Fibroblast of villous mesenchyme (primary cell): ENCODE measurements at regions not wholly inside any gene's neighbourhood (a gene's known extent, or its start where the extent isn't known, plus 50 kb on each side); places are given as distances from the start of the nearest gene placed in this dataset.

ENCODE experiments used
- DNase-seq: peaks from one replicate; pipeline ENCODE4 v3.0.0-alpha.2; 2010; ENCODE audit warnings: low read depth
- H3K4me3 ChIP-seq: 2 replicates; pipeline ENCODE4 v1.5.1; 2011; ENCODE audit warnings: low read depth, mild to moderate bottlenecking, low read length
- CTCF ChIP-seq: IDR thresholded peaks from 2 replicates; pipeline ENCODE4 v1.5.1; 2012; ENCODE audit warnings: low read depth, mild to moderate bottlenecking, low read length; ENCODE audit not compliant: insufficient read depth

- H3K4me3 ChIP-seq = no peak overlapping the region
- no peak for DNase-seq
- no peak for TF ChIP-seq CTCF
These were observed 90.2 kb upstream of the CSF3R start for GRCh38 chr1:36572906-36573305.

GRCh38 chr1:36572142-36572715 is 89.5 kb upstream of the CSF3R start:
- DNase-seq = no peak
- no peak for TF ChIP-seq CTCF
- no peak overlapping the region for H3K4me3 ChIP-seq

GRCh38 chr1:36571106-36571505 is 88.4 kb upstream of the CSF3R start:
- DNase-seq = no peak

GRCh38 chr1:36570478-36571060 is 87.9 kb upstream of the CSF3R start:
- no peak for DNase-seq

More at GRCh38 chr1:36571106-36571505, 88.4 kb upstream of the CSF3R start:
- no peak overlapping the region for H3K4me3 ChIP-seq
- no peak for TF ChIP-seq CTCF

GRCh38 chr1:36570006-36570405 is 87.3 kb upstream of the CSF3R start:
- no peak for DNase-seq
- no peak for TF ChIP-seq CTCF
- H3K4me3 ChIP-seq = no peak overlapping the region

More at GRCh38 chr1:36570478-36571060, 87.9 kb upstream of the CSF3R start:
- no peak overlapping the region for H3K4me3 ChIP-seq
- TF ChIP-seq CTCF = no peak

GRCh38 chr1:36567601-36568341 is 85.1 kb upstream of the CSF3R start:
- no peak overlapping the region for H3K4me3 ChIP-seq
- DNase-seq = no peak
- no peak for TF ChIP-seq CTCF
